K562 (cell line): ENCODE measurements at regions not wholly inside any gene's neighbourhood (a gene's known extent, or its start where the extent isn't known, plus 50 kb on each side); places are given as distances from the start of the nearest gene placed in this dataset.

Experiments
- GATA2 ChIP-seq: sonication (generic); formaldehyde crosslinking; IDR thresholded peaks from 2 replicates; pipeline ENCODE4 v1.4.0; 2020; ENCODE audit warnings: mild to moderate bottlenecking, missing genetic modification reagents
- ID3 ChIP-seq, 2 experiments: fragments of 250-450 bp in 1 of 2; fragments of 450-650 bp in 1 of 2; sonication (Bioruptor Pico) in 1 of 2; IDR thresholded peaks; 2 replicates each; pipeline versions ENCODE4 v1.6.1 to v1.8.0; 2016 to 2021; ENCODE audit warnings: mild to moderate bottlenecking in 2 of 2, moderate library complexity in 2 of 2, missing compliant biosample characterization in 1 of 2, missing genetic modification characterization in 1 of 2
- MEF2D ChIP-seq: conservative IDR thresholded peaks from 2 replicates; pipeline ENCODE4 v1.6.1; 2016; ENCODE audit warnings: low read depth, missing genetic modification characterization, missing compliant biosample characterization
- REST ChIP-seq, 2 experiments: fragments of 450-650 bp; formaldehyde crosslinking in 1 of 2; IDR thresholded peaks; 2 replicates each; pipeline versions ENCODE4 v1.4.0 to v1.6.1; 2014 to 2020; ENCODE audit warnings: mild to moderate bottlenecking in 2 of 2, borderline replicate concordance in 1 of 2, low read depth in 1 of 2
- STAT6 ChIP-seq: sonication (generic); formaldehyde crosslinking; IDR thresholded peaks from 2 replicates; pipeline ENCODE4 v1.8.1; 2023; ENCODE audit warnings: mild to moderate bottlenecking, missing genetic modification reagents
- TCF7L2 ChIP-seq: fragments of 150-350 bp; IDR thresholded peaks from 2 replicates; pipeline ENCODE4 v1.6.1; 2016; ENCODE audit warnings: low read depth, mild to moderate bottlenecking, low read length, moderate library complexity
- ZBTB49 ChIP-seq: sonication (generic); formaldehyde crosslinking; IDR thresholded peaks from 2 replicates; pipeline ENCODE4 v1.8.0; 2022; ENCODE audit warnings: missing genetic modification reagents, mild to moderate bottlenecking, borderline replicate concordance
- ZKSCAN8 ChIP-seq: fragments of 200-800 bp; sonication (Bioruptor generic); IDR thresholded peaks from 2 replicates; pipeline ENCODE4 v1.6.1; 2016; ENCODE audit warnings: missing genetic modification characterization, missing compliant biosample characterization
- ZNF584 ChIP-seq: fragments of 200-800 bp; sonication (Bioruptor generic); IDR thresholded peaks from 2 replicates; pipeline ENCODE4 v1.6.1; 2016; ENCODE audit warnings: low read depth, mild to moderate bottlenecking, missing genetic modification characterization, missing compliant biosample characterization

- no peak for TF ChIP-seq REST (IDR thresholded peaks at IDR 0.05; ENCODE audit: borderline replicate concordance)
- no peak for TF ChIP-seq REST (CRISPR knock-in tag; IDR thresholded peaks at IDR 0.05; ENCODE audit: low read depth)
- no peak for TF ChIP-seq STAT6 (CRISPR knock-in tag)
- TF ChIP-seq GATA2 (CRISPR knock-in tag): no peak
- TF ChIP-seq MEF2D (tag): no peak
- no peak for TF ChIP-seq TCF7L2
- TF ChIP-seq ID3 (CRISPR knock-in tag; IDR thresholded peaks at IDR 0.05): no peak
- no peak for TF ChIP-seq ID3 (tag; IDR thresholded peaks at IDR 0.05)
- TF ChIP-seq ZBTB49 (CRISPR knock-in tag): no peak
- no peak for TF ChIP-seq ZKSCAN8 (CRISPR knock-in tag)
- no peak for TF ChIP-seq ZNF584 (CRISPR knock-in tag)
Observed at GRCh38 chr6:126535138-126535537, 195.2 kb downstream of the CENPW start (continued).
